PC-3 (cell line): ENCODE measurements at regions not wholly inside any gene's neighbourhood (a gene's known extent, or its start where the extent isn't known, plus 50 kb on each side); places are given as distances from the start of the nearest gene placed in this dataset.

ENCODE experiments used
- EZH2 ChIP-seq: fragments of 300-600 bp; sonication (generic); IDR thresholded peaks from one replicate; pipeline ENCODE4 v1.6.1; 2017; ENCODE audit warnings: antibody characterized with exemption, mild to moderate bottlenecking, low read length; ENCODE audit not compliant: unreplicated experiment
- TF ChIP-seq, protein P1 (sequence below): fragments of 300-600 bp; sonication (generic); conservative IDR thresholded peaks from 2 replicates; pipeline ENCODE4 v1.5.1; 2017; ENCODE audit warnings: antibody characterized with exemption, low read depth, mild to moderate bottlenecking, low read length

DNA sequence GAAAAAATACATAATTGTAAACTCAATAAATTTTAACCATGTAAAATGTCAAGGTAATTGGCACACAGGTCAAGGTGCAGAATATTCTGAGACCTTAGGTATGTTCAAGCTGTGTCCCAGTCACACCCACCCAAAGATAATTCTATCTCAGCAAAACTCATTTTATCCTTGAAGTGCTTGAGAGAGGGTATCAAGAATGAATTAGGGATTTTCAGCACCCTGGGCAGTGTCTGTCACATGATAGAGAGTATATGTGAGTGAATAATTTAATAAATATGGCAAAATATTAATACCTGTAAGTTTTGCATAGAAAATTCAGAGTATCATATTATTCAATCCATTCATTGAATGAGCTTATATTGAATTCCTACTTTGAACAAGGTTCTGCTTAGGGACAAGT lies 567.9 kb downstream of the FBXO15 start:
- TF ChIP-seq, protein P1, sequence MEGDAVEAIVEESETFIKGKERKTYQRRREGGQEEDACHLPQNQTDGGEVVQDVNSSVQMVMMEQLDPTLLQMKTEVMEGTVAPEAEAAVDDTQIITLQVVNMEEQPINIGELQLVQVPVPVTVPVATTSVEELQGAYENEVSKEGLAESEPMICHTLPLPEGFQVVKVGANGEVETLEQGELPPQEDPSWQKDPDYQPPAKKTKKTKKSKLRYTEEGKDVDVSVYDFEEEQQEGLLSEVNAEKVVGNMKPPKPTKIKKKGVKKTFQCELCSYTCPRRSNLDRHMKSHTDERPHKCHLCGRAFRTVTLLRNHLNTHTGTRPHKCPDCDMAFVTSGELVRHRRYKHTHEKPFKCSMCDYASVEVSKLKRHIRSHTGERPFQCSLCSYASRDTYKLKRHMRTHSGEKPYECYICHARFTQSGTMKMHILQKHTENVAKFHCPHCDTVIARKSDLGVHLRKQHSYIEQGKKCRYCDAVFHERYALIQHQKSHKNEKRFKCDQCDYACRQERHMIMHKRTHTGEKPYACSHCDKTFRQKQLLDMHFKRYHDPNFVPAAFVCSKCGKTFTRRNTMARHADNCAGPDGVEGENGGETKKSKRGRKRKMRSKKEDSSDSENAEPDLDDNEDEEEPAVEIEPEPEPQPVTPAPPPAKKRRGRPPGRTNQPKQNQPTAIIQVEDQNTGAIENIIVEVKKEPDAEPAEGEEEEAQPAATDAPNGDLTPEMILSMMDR, result no peak
- TF ChIP-seq EZH2, result no peak
